ENCODE measurements at regions not wholly inside any gene's neighbourhood (a gene's known extent, or its start where the extent isn't known, plus 50 kb on each side); places are given as distances from the start of the nearest gene placed in this dataset.

GRCh38 chr2:195308163-195308562 lies 348.9 kb upstream of the SLC39A10 start:
- no peaks in the 10 kb centered on the region for H3K9me3 ChIP-seq
- H3K27me3 ChIP-seq = no peaks in the 10 kb centered on the region
- no peak overlapping the region for H3K27ac ChIP-seq
- no peak overlapping the region for H3K4me3 ChIP-seq (ENCODE audit: low read depth in 1 of 2, low read length in 1 of 2)
- no peak for TF ChIP-seq CTCF (IDR thresholded peaks at IDR 0.05)
- no peaks in the 10 kb centered on the region for H3K4me1 ChIP-seq (ENCODE audit: control insufficient read depth in 1 of 2, insufficient read depth in 1 of 2, low read depth in 1 of 2, low read length in 1 of 2)
- no peaks in the 10 kb centered on the region for H3K36me3 ChIP-seq

DNA sequence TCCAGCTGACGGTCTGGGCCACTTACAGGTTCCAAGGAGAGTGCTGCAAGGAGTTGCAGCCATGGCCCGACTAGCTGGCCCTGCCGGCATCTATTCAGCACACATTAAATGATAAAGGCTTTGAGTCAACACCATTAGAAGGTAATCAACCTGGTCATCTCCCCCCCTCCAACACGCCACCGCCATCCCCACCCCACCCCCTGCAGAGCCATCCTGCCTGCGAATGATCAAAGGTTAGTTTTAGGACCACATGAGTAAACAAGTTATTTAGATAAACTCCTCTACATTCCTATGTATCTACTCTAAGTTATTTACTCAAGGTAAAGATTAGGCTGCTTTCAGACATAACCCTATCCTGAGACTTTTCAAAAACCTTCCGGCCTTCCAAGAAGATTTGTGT lies 349.3 kb upstream of the SLC39A10 start:
- no peaks in the 10 kb centered on the region for H3K4me1 ChIP-seq (ENCODE audit: control insufficient read depth in 1 of 2, insufficient read depth in 1 of 2, low read depth in 1 of 2, low read length in 1 of 2)
- no peaks in the 10 kb centered on the region for H3K9me3 ChIP-seq
- H3K4me3 ChIP-seq (ENCODE audit: low read depth in 1 of 2, low read length in 1 of 2) = no peak overlapping the region
- no peaks in the 10 kb centered on the region for H3K36me3 ChIP-seq
- H3K27ac ChIP-seq = no peak overlapping the region
- H3K27me3 ChIP-seq = no peaks in the 10 kb centered on the region
- no peak for TF ChIP-seq CTCF (IDR thresholded peaks at IDR 0.05)

DNA sequence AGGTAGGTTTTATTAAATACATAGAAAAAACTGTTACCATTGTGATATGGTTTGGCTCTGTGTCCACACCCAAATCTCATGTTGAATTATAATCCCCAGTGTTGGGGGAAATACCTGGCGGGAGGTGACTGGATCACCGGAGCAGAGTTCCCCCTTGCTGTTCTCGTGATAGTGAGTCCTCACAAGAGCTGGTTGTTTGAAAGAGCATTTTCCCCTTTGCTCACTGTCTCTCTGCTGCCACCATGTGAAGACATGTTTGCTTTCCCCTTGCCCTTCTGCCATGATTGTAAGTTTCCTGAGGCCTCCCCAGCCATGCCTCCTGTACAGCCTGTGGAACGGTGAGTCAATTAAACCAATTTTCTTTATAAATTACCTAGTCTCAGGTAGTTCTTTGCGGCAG lies 352.7 kb upstream of the SLC39A10 start:
- Histone ChIP-seq H3K27me3 (no peaks in the 10 kb centered on the region), H3K4me1 (ENCODE audit: control insufficient read depth in 1 of 2, insufficient read depth in 1 of 2, low read depth in 1 of 2, low read length in 1 of 2) (no peaks in the 10 kb centered on the region)

GRCh38 chr2:195300631-195301030 lies 356.4 kb upstream of the SLC39A10 start:
- TF ChIP-seq CTCF (IDR thresholded peaks at IDR 0.05) = no peak
- Histone ChIP-seq H3K36me3 (no peaks in the 10 kb centered on the region), H3K27ac (no peak overlapping the region), H3K4me3 (ENCODE audit: low read depth in 1 of 2, low read length in 1 of 2) (no peak overlapping the region), H3K4me1 (ENCODE audit: control insufficient read depth in 1 of 2, insufficient read depth in 1 of 2, low read depth in 1 of 2, low read length in 1 of 2) (no peaks in the 10 kb centered on the region), H3K9me3 (no peaks in the 10 kb centered on the region), H3K27me3 (no peaks in the 10 kb centered on the region)

More for the DNA sequence above, 352.7 kb upstream of the SLC39A10 start:
- no peaks in the 10 kb centered on the region for H3K36me3 ChIP-seq
- no peak overlapping the region for H3K4me3 ChIP-seq (ENCODE audit: low read depth in 1 of 2, low read length in 1 of 2)
- no peaks in the 10 kb centered on the region for H3K9me3 ChIP-seq
- H3K27ac ChIP-seq = no peak overlapping the region
- no peak for TF ChIP-seq CTCF (IDR thresholded peaks at IDR 0.05)

DNA sequence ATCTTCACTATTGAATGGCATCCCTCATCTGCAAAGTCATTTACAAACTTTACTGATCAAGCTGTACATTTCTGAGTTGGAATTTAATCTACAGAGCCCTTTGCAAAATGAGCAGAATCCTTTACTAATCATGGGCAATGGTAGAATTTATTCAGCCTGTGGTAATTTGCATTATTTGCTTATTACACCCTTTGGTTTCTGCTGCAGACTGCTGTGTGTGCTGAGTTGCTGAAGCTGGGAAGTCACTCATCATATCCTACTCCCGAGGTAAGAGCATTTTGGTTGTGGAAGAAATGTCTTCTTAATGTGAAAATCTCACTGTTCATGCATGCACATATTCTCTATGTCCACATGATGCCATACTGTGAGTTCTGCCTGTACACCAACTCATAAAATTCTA lies 357.4 kb upstream of the SLC39A10 start:
- Histone ChIP-seq H3K4me3 (ENCODE audit: low read depth in 1 of 2, low read length in 1 of 2) (no peak overlapping the region), H3K27me3 (no peaks in the 10 kb centered on the region), H3K36me3 (no peaks in the 10 kb centered on the region), H3K27ac (no peak overlapping the region), H3K9me3 (no peaks in the 10 kb centered on the region), H3K4me1 (ENCODE audit: control insufficient read depth in 1 of 2, insufficient read depth in 1 of 2, low read depth in 1 of 2, low read length in 1 of 2) (no peaks in the 10 kb centered on the region)
- TF ChIP-seq CTCF (IDR thresholded peaks at IDR 0.05) = no peak

DNA sequence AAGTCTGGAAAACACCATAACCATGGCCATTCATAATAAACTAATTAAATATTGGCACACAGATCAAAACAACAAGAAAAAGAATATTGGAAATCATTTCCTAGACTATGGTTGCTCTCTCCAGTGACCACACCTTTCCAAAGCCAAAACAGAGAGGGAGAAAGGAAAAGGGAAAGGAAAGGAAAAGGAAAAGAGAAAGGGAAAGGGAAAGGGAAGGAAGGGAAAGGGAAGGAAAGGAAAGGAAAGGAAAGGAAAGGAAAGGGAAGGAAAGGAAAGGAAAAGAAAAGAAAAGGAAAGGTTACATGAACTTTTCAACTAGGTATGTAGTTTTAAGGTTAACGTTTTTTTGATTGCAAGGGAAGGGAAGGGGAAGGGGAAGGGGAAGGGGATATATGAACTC lies 360.5 kb upstream of the SLC39A10 start:
- no peak overlapping the region for H3K27ac ChIP-seq
- no peak overlapping the region for H3K4me3 ChIP-seq (ENCODE audit: low read depth in 1 of 2, low read length in 1 of 2)
- no peaks in the 10 kb centered on the region for H3K9me3 ChIP-seq
- no peak for TF ChIP-seq CTCF (IDR thresholded peaks at IDR 0.05)
- no peaks in the 10 kb centered on the region for H3K36me3 ChIP-seq
- H3K27me3 ChIP-seq = no peaks in the 10 kb centered on the region
- H3K4me1 ChIP-seq (ENCODE audit: control insufficient read depth in 1 of 2, insufficient read depth in 1 of 2, low read depth in 1 of 2, low read length in 1 of 2) = no peaks in the 10 kb centered on the region
